ENCODE measurements at regions not wholly inside any gene's neighbourhood (a gene's known extent, or its start where the extent isn't known, plus 50 kb on each side); places are given as distances from the start of the nearest gene placed in this dataset.
A peak's percentile ranks its signal among the peaks of the same experiment; 100 is the strongest.

GRCh38 chr1:55723001-55723400 is 507.8 kb upstream of the USP24 start:
- Histone ChIP-seq H3K4me1 (ENCODE audit: control insufficient read depth, insufficient read depth, low read length) (peaks cover 14% of the 10 kb centered on the region), H3K27ac (ENCODE audit: low read length) (no peak overlapping the region), H3K9me3 (ENCODE audit: control insufficient read depth, low read length) (no peaks in the 10 kb centered on the region), H3K27me3 (ENCODE audit: control insufficient read depth, insufficient read depth) (no peaks in the 10 kb centered on the region), H3K4me3 (ENCODE audit: low read length) (no peak overlapping the region)
- intact Hi-C loops (cut with DNase I) = no loop called here
- no peak for ATAC-seq
- no peak for DNase-seq
- 96% methylated on average over 1 of the region's 1 CpG for WGBS

GRCh38 chr1:55720261-55720660 is 505.1 kb upstream of the USP24 start:
- no peak overlapping the region for H3K4me3 ChIP-seq (ENCODE audit: low read length)
- intact Hi-C loops (cut with DNase I) = no loop called here

GRCh38 chr1:55718758-55719671 is 503.9 kb upstream of the USP24 start:
- Histone ChIP-seq H3K27ac (ENCODE audit: low read length) (peak overlapping the region; percentile 74), H3K27me3 (ENCODE audit: control insufficient read depth, insufficient read depth) (no peaks in the 10 kb centered on the region), H3K4me1 (ENCODE audit: control insufficient read depth, insufficient read depth, low read length) (peaks cover 14% of the 10 kb centered on the region), H3K9me3 (ENCODE audit: control insufficient read depth, low read length) (no peaks in the 10 kb centered on the region), H3K4me3 (ENCODE audit: low read length) (no peak overlapping the region)
- ATAC-seq = peak; percentile 85 to 92
- intact Hi-C loops (cut with DNase I) = no loop called here
- peak; percentile 62 to 70 (median 68) for DNase-seq
- WGBS = 52% methylated on average over 7 of the region's 7 CpGs

More at GRCh38 chr1:55720261-55720660, 505.1 kb upstream of the USP24 start:
- ATAC-seq = no peak
- 81% methylated on average over 3 of the region's 3 CpGs for WGBS
- Histone ChIP-seq H3K9me3 (ENCODE audit: control insufficient read depth, low read length) (no peaks in the 10 kb centered on the region), H3K4me1 (ENCODE audit: control insufficient read depth, insufficient read depth, low read length) (peaks cover 14% of the 10 kb centered on the region), H3K27ac (ENCODE audit: low read length) (no peak overlapping the region), H3K27me3 (ENCODE audit: control insufficient read depth, insufficient read depth) (no peaks in the 10 kb centered on the region)
- peak; percentile 33 to 49 (median 45) for DNase-seq

- Histone ChIP-seq H3K4me3 (ENCODE audit: low read length) (no peak overlapping the region), H3K27me3 (ENCODE audit: control insufficient read depth, insufficient read depth) (no peaks in the 10 kb centered on the region), H3K27ac (ENCODE audit: low read length) (no peak overlapping the region), H3K9me3 (ENCODE audit: control insufficient read depth, low read length) (no peaks in the 10 kb centered on the region), H3K4me1 (ENCODE audit: control insufficient read depth, insufficient read depth, low read length) (peaks cover 14% of the 10 kb centered on the region)
- ATAC-seq = no peak
- WGBS = 88% methylated on average over 3 of the region's 3 CpGs
- DNase-seq = no peak
- intact Hi-C loops (cut with DNase I) = no loop called here
Measured at GRCh38 chr1:55717111-55717510, 501.9 kb upstream of the USP24 start.

- 88% methylated on average over 1 of the region's 1 CpG for WGBS
- intact Hi-C loops (cut with DNase I) = no loop called here
- Histone ChIP-seq H3K4me3 (ENCODE audit: low read length) (no peak overlapping the region), H3K27me3 (ENCODE audit: control insufficient read depth, insufficient read depth) (no peaks in the 10 kb centered on the region), H3K9me3 (ENCODE audit: control insufficient read depth, low read length) (no peaks in the 10 kb centered on the region), H3K27ac (ENCODE audit: low read length) (no peak overlapping the region), H3K4me1 (ENCODE audit: control insufficient read depth, insufficient read depth, low read length) (peaks cover 14% of the 10 kb centered on the region)
- DNase-seq = no peak
- no peak for ATAC-seq
Measured at GRCh38 chr1:55716610-55717009, 501.4 kb upstream of the USP24 start.

- 61% methylated on average over 2 of the region's 2 CpGs for WGBS
- Histone ChIP-seq H3K4me1 (ENCODE audit: control insufficient read depth, insufficient read depth, low read length) (peaks cover 14% of the 10 kb centered on the region), H3K27ac (ENCODE audit: low read length) (no peak overlapping the region), H3K4me3 (ENCODE audit: low read length) (no peak overlapping the region), H3K27me3 (ENCODE audit: control insufficient read depth, insufficient read depth) (no peaks in the 10 kb centered on the region), H3K9me3 (ENCODE audit: control insufficient read depth, low read length) (no peaks in the 10 kb centered on the region)
- no peak for ATAC-seq
- intact Hi-C loops (cut with DNase I) = no loop called here
- DNase-seq = no peak
Measured at GRCh38 chr1:55716151-55716550, 501.0 kb upstream of the USP24 start.

- DNase-seq = peak in 1 of 3 donors; percentile 65
- Histone ChIP-seq H3K27me3 (ENCODE audit: control insufficient read depth, insufficient read depth) (no peaks in the 10 kb centered on the region), H3K9me3 (ENCODE audit: control insufficient read depth, low read length) (no peaks in the 10 kb centered on the region), H3K27ac (ENCODE audit: low read length) (no peak overlapping the region), H3K4me1 (ENCODE audit: control insufficient read depth, insufficient read depth, low read length) (peaks cover 10% of the 10 kb centered on the region), H3K4me3 (ENCODE audit: low read length) (no peak overlapping the region)
- no peak for ATAC-seq
- WGBS = 54% methylated on average over 3 of the region's 3 CpGs
- intact Hi-C loops (cut with DNase I) = no loop called here
Measured at GRCh38 chr1:55714230-55714629, 499.1 kb upstream of the USP24 start.

- WGBS = 90% methylated on average over 5 of the region's 5 CpGs
Measured at GRCh38 chr1:55713516-55713915, 498.4 kb upstream of the USP24 start.

GRCh38 chr1:55712148-55712547 is 497.0 kb upstream of the USP24 start:
- H3K4me3 ChIP-seq (ENCODE audit: low read length) = no peak overlapping the region
- no peaks in the 10 kb centered on the region for H3K27me3 ChIP-seq (ENCODE audit: control insufficient read depth, insufficient read depth)
- no peaks in the 10 kb centered on the region for H3K4me1 ChIP-seq (ENCODE audit: control insufficient read depth, insufficient read depth, low read length)
- intact Hi-C loops (cut with DNase I) = no loop called here
- no peak for ATAC-seq
- H3K27ac ChIP-seq (ENCODE audit: low read length) = no peak overlapping the region
- 83% methylated on average over 6 of the region's 6 CpGs for WGBS
- H3K9me3 ChIP-seq (ENCODE audit: control insufficient read depth, low read length) = no peaks in the 10 kb centered on the region
- DNase-seq = no peak

More at GRCh38 chr1:55713516-55713915, 498.4 kb upstream of the USP24 start:
- peaks cover 3% of the 10 kb centered on the region for H3K4me1 ChIP-seq (ENCODE audit: control insufficient read depth, insufficient read depth, low read length)
- DNase-seq (no peak), ATAC-seq (no peak)
- H3K4me3 ChIP-seq (ENCODE audit: low read length) = no peak overlapping the region
- no peaks in the 10 kb centered on the region for H3K9me3 ChIP-seq (ENCODE audit: control insufficient read depth, low read length)
- H3K27ac ChIP-seq (ENCODE audit: low read length) = no peak overlapping the region
- intact Hi-C loops (cut with DNase I) = no loop called here
- H3K27me3 ChIP-seq (ENCODE audit: control insufficient read depth, insufficient read depth) = no peaks in the 10 kb centered on the region

- no peaks in the 10 kb centered on the region for H3K4me1 ChIP-seq (ENCODE audit: control insufficient read depth, insufficient read depth, low read length)
- no peaks in the 10 kb centered on the region for H3K27me3 ChIP-seq (ENCODE audit: control insufficient read depth, insufficient read depth)
- ATAC-seq = peak in 1 of 2 donors; percentile 41
- WGBS = 64% methylated on average over 3 of the region's 3 CpGs
- no peak for DNase-seq
- intact Hi-C loops (cut with DNase I) = no loop called here
- H3K9me3 ChIP-seq (ENCODE audit: control insufficient read depth, low read length) = no peaks in the 10 kb centered on the region
- H3K4me3 ChIP-seq (ENCODE audit: low read length) = no peak overlapping the region
- H3K27ac ChIP-seq (ENCODE audit: low read length) = no peak overlapping the region
Measured at GRCh38 chr1:55708781-55709180, 493.6 kb upstream of the USP24 start.

GRCh38 chr1:55707846-55708245 is 492.7 kb upstream of the USP24 start:
- Histone ChIP-seq H3K27ac (ENCODE audit: low read length) (no peak overlapping the region), H3K4me1 (ENCODE audit: control insufficient read depth, insufficient read depth, low read length) (no peaks in the 10 kb centered on the region), H3K4me3 (ENCODE audit: low read length) (no peak overlapping the region), H3K27me3 (ENCODE audit: control insufficient read depth, insufficient read depth) (no peaks in the 10 kb centered on the region), H3K9me3 (ENCODE audit: control insufficient read depth, low read length) (no peaks in the 10 kb centered on the region)
- ATAC-seq = no peak
- WGBS = 82% methylated on average over 2 of the region's 2 CpGs
- intact Hi-C loops (cut with DNase I) = no loop called here
- DNase-seq = no peak

All from right cardiac atrium (tissue), 5 donors.